Activated CD4-positive, alpha-beta T cell treated with anti-CD3 and anti-CD28 coated beads, Interleukin-2, amount 50 U/mL, for 16 hours (primary cell): ENCODE measurements at regions not wholly inside any gene's neighbourhood (a gene's known extent, or its start where the extent isn't known, plus 50 kb on each side); places are given as distances from the start of the nearest gene placed in this dataset.

Experiments used
- DNase-seq: peaks from one replicate; pipeline ENCODE4 v3.0.0-alpha.2; 2020

DNA sequence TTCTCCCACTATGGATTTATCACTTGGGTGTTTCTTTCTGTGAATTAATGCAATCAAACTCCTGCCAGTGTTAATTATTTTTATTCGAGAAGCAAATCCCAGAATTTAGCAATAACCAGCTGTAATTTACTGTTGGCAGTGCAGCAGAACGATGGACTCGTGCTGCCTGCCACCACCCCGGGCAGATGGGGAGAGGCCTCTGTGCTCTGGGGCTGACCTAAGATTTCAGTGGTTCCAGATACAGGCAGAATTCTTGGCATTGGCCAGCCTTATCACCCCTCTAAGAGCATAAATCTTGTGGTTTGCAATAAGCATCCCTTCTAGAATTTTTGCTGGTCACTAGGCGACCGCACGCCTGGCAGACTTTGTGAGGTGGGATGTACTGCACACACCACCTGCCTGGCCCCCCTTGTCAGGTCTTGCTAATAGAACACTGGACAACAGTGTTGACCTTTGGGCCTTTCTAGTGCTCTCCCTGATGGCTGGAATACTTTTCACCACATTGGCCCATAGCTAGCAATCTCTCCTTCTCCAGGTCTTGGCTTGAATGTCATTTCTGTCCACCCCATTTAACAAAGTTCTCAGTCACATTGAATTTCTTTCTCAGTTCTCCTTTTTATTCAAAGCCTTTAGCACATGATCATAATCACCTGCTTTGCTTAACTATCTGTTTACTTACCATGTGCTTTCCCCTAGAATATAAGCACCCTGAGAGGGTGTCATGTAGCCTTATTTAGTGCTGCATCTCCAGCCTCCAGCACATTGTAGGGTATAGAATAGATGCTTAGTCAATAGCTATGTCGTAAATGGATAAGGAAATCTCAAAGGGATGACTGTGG, 122.1 kb upstream of the DYNLRB2 start:
- DNase-seq, result no peak

DNA sequence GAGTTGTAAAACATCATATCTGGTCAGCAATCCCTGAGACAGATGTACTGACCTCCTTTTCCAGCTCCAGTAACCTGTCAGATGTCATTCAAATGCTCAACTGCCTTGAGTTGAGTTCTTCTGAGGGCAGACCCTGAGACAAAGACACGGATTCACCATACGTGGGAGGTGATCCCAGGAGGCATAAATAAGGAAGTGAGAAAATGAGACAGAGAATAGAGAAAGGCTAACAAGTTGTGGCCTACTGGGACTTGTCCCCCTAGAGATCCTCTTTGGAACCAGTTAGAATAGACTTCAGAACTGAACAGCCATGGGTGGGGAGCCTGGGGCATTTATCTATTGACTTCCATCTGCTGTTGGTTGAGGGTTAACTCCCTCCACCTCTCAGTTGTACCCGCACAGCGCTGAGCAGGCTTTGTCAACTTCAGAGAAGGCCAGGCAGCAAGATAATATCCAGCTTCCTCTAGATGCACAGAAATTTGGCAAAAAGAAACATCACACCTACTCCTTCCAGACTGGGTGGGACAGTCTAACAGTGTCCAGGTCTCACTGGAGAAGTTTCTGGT, 123.0 kb upstream of the DYNLRB2 start:
- no peak for DNase-seq

GRCh38 chr16:80408014-80408413, 132.8 kb upstream of the DYNLRB2 start:
- DNase-seq, result no peak

DNA sequence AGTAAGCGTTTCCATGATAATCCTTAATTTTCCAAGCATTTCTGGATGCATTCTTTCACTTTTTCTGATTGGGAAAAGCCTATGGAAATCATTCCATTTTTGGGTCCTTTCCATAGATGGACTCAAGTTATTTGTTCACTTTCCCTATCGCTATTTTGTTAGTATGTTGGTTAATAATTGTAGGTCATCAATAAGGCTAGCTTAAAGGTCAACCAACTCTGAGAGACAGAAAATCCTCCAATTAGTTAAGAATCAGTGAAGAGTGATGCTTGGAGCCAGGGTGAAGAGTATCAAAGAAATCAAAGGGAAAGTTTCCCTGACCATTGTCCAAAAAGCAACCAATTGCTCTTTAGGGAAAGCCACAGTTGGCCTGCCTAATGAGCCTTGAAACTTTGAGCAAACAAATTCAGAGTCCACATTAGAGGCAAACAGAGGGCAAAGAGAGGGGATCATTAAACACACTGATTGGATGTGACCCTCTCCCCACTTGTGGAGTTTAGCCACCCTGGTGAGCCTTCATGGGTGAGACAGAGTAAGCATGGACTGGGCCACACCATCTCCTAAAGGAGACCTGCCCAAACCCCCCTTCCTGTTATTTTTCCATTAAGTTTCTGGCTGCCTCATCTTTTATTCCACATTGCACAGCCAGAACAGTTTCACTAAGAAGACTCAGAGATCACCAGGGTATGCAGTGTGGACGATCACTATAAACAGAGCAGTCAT, 133.4 kb upstream of the DYNLRB2 start:
- DNase-seq, result no peak

DNA sequence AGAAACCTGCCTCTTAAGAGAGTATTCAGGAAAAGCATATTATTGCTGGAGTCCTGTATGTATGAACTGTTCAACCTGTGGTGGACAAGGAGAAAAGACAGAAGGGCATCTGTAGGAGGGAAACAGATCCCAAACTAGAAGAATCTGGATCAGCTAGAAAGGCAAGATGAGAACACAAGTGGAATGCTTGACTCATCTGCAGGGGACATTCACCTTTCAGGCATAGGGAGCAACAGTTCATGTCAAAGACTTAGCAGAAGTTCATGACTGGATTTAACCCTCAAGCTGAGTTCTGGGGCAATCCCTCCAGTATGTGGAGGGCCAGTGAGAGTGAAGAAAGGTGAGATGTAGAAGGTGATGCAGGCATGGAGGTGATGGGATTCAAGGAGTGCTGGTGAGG, 135.9 kb upstream of the DYNLRB2 start:
- DNase-seq, result no peak

- DNase-seq, result no peak
These were observed 136.9 kb upstream of the DYNLRB2 start for GRCh38 chr16:80403894-80404293.

GRCh38 chr16:80390871-80391489, 149.8 kb upstream of the DYNLRB2 start:
- DNase-seq, result no peak

DNA sequence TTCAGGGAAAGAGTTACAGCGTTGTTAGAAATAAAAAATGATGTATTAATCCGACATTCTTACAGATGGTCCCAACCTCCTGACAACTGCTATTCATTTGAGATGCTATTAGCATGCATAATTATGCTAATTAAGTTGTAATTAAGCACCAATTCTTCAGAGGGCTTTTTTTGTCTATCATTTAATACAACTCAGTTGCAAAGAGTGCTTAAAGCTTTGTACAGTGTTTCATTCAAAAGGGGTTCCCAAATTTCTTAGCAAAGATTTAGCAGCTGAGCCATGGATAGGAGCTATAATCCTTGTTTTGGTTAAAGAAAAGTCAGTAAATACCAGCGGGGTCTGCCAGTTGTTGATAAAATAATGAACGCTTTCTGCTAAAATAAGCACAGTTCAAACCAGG, 150.7 kb upstream of the DYNLRB2 start:
- DNase-seq, result no peak

DNA sequence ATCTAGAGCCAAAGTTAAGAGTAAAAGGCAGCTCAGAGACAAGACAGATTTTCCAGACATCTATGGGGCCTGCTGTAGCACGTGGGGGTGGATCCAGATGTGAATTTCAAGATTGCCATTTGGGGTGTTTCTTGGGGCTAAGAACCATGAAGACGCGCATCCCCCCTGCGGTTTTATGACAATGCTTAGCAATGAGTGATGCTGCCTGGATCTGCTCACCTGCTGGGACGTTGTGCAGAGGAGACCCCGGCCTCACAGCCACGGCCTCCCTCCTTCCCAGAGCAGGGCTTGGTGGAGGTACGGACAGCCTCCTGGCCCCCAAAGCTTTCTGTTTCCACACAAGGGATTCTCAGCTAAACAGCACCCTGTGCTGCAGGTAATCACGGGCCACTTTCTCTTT, 151.5 kb upstream of the DYNLRB2 start:
- DNase-seq, result no peak

- DNase-seq, result no peak
These were observed 153.4 kb upstream of the DYNLRB2 start for GRCh38 chr16:80387318-80387921.

DNA sequence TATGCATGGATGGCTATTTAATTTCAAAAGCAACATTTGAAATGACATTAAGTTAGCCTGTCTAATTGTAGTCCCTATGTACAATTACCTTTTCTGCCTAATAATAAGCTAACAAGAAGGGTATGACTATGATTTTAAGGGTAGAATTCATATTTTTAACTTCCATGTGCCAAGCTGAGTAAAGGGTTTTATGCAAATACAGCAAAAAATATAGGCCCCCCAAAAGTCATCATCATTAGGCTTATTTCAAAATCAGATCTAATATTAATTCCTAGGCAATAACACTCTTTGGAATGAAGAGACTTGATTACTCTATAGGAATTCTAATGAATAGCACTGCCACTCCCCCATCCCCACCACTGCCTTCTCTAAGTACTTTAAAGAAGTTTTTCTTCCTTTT, 155.9 kb upstream of the DYNLRB2 start:
- DNase-seq, result no peak

DNA sequence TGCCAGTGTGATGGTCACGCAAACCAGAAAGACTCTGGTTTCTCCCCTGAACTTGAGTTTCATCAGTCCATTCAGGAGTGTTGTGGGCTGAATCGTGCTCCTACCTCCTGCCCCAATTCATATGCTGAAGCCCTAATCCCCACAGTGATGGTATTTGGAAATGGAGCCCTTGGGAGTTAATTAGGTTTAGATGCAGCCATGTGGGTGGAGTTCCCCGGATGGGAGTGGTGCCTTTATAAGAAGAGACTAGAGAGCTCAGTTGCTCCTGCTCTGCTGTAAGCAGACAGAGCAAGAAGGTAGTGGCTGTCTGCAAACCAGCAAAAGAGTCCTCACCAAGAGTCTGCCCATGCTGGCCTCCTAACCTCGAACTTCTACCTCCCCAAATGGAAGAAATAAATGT, 160.3 kb upstream of the DYNLRB2 start:
- DNase-seq, result no peak

DNA sequence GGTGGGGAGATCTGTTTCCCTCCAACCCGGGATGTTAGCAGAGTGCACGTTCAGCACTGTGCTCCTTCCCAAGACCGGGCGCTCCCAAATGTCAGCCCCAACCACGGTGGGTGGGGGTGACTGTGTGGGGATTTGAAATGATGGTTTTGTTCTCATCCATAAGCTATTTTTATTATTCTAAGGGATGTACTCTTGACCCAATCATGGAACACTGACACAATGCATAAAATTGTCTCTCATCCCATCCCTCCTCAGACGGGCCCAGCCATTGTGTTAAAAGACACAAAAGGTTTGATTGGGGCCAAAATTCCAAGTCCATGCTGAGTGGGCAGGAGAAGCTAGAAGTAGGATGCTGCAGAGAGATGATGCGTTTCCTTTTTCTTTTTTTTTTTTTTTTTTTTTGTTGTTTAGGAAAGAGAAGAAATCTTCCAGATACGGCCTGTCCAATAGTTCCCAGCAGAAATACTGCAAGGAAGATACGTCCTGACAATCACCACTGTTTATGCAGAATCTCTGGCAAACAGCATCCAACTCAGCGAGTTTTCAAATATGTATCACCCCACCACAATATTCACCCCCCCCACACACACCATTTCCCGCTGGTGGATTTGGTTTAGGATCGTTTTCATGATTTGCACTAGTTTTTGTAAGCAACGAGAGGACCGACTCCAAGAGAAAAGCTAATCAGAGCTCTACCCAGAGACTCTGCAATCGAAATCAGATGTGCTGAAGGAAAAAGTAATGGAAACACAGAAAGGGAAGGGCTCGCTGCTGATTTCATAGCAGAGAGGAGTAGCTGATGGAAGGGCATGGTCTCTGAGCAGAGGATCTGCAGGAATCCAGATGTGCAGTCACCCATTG, 163.5 kb upstream of the DYNLRB2 start:
- DNase-seq, result no peak

GRCh38 chr16:80375973-80376372, 164.8 kb upstream of the DYNLRB2 start:
- DNase-seq, result no peak

GRCh38 chr16:80375513-80375912, 165.3 kb upstream of the DYNLRB2 start:
- DNase-seq, result no peak

DNA sequence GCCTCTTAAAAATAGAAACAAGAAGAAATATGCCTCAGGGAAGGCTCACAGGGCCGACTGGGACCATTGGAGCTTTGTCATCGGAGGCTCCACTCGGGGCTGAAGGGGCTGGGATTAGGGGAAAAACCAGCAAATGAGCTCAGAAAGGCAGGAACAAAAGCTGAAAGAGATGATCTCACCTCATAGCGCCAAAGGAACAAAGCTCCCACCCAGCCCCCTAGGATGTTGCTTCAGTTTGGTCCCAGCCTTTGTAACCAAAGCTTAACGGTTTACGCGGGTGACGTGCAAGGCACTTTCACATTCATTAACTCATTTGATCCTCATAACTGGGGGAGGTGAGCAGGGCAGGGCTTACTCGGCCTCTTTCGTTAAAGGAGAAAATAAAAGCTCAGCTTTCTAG, 168.5 kb upstream of the DYNLRB2 start:
- no peak for DNase-seq

GRCh38 chr16:80369138-80369958, 171.4 kb upstream of the DYNLRB2 start:
- no peak for DNase-seq

GRCh38 chr16:80367037-80367658, 173.6 kb upstream of the DYNLRB2 start:
- DNase-seq, result no peak

GRCh38 chr16:80366023-80366422, 174.8 kb upstream of the DYNLRB2 start:
- no peak for DNase-seq

DNA sequence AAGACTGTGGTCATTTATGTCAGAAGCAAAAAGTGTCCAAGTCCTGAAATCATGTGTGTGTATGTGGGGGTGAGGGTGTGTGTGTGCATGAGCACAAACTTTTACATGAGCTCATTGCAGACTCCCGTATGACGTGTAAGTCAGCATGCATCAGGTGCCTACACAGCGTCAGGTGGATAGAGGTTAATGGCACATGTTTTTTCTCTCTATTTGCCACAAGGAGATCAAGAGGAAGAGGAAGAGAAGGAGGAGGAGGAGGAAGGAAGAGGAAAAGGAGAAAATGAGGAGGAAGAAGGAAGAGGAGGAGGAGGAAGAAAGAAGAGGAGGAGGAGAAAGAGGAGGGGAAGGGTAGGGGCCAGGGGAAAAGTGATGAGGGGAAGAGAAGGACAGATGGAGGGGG, 178.0 kb upstream of the DYNLRB2 start:
- no peak for DNase-seq

- no peak for DNase-seq
These were observed 184.4 kb upstream of the DYNLRB2 start for GRCh38 chr16:80356365-80356764.
